ENCODE measurements at regions not wholly inside any gene's neighbourhood (a gene's known extent, or its start where the extent isn't known, plus 50 kb on each side); places are given as distances from the start of the nearest gene placed in this dataset.

DNA sequence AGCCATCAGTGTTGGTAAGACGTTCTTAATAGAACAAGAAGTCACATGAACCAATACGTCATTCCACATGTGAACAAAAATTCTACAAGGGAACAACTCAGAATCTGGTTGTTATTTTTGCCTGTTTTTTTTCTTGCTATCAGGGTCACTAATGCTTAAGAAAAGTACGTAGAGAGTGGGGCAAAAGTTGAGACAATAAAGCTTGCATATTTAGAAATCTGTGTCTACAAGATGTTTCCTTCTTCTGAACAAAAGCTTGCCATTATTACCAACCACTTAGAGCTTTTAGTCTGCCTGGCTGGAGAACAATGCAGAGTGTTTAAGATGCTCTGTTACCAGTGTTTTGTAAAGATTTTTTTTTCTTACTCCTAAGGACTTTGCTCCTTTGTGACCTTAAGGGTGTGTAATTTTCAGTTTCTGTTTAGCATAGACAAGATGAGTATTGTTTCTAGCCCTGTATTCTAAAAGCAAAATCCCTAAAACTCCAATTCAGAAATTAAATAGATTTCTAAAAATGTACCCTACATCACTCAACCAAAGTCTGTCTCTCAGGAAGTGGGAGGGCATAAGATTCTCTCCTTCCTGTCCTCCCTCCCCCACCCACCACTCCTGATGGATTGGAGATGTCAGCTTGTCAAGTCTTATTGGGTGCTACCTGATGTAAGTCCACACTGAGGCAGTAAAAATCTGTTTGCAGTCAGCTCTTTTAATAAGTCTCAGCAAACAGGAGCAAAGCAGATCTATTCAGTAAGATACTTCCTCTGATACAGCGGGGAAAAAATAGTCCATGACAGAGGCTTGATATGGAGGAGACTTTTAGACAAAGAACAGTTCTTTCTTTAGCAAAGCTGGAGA is 267.6 kb downstream of the GRIN2B start:
- TF ChIP-seq, protein P1, sequence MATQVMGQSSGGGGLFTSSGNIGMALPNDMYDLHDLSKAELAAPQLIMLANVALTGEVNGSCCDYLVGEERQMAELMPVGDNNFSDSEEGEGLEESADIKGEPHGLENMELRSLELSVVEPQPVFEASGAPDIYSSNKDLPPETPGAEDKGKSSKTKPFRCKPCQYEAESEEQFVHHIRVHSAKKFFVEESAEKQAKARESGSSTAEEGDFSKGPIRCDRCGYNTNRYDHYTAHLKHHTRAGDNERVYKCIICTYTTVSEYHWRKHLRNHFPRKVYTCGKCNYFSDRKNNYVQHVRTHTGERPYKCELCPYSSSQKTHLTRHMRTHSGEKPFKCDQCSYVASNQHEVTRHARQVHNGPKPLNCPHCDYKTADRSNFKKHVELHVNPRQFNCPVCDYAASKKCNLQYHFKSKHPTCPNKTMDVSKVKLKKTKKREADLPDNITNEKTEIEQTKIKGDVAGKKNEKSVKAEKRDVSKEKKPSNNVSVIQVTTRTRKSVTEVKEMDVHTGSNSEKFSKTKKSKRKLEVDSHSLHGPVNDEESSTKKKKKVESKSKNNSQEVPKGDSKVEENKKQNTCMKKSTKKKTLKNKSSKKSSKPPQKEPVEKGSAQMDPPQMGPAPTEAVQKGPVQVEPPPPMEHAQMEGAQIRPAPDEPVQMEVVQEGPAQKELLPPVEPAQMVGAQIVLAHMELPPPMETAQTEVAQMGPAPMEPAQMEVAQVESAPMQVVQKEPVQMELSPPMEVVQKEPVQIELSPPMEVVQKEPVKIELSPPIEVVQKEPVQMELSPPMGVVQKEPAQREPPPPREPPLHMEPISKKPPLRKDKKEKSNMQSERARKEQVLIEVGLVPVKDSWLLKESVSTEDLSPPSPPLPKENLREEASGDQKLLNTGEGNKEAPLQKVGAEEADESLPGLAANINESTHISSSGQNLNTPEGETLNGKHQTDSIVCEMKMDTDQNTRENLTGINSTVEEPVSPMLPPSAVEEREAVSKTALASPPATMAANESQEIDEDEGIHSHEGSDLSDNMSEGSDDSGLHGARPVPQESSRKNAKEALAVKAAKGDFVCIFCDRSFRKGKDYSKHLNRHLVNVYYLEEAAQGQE (IDR thresholded peaks at IDR 0.05; ENCODE audit: insufficient replicate concordance, low read depth), result no peak
- TF ChIP-seq, protein P2, sequence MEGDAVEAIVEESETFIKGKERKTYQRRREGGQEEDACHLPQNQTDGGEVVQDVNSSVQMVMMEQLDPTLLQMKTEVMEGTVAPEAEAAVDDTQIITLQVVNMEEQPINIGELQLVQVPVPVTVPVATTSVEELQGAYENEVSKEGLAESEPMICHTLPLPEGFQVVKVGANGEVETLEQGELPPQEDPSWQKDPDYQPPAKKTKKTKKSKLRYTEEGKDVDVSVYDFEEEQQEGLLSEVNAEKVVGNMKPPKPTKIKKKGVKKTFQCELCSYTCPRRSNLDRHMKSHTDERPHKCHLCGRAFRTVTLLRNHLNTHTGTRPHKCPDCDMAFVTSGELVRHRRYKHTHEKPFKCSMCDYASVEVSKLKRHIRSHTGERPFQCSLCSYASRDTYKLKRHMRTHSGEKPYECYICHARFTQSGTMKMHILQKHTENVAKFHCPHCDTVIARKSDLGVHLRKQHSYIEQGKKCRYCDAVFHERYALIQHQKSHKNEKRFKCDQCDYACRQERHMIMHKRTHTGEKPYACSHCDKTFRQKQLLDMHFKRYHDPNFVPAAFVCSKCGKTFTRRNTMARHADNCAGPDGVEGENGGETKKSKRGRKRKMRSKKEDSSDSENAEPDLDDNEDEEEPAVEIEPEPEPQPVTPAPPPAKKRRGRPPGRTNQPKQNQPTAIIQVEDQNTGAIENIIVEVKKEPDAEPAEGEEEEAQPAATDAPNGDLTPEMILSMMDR (IDR thresholded peaks at IDR 0.05; ENCODE audit: insufficient read depth, low read length), result no peak
- TF ChIP-seq POLR2AphosphoS5 (IDR thresholded peaks at IDR 0.05; ENCODE audit: low read depth), result no peak
- no peak for TF ChIP-seq GABPA (IDR thresholded peaks at IDR 0.05; ENCODE audit: low read depth)
- TF ChIP-seq SPI1 (IDR thresholded peaks at IDR 0.05; ENCODE audit: borderline replicate concordance, low read depth), result no peak
- no peak overlapping the region for H3K27ac ChIP-seq (replicated peaks)
- DNase-seq (ENCODE audit: low read depth in 1 of 2, low spot score in 1 of 2), result no peak
- no peak overlapping the region for H3K4me3 ChIP-seq (replicated peaks; ENCODE audit: insufficient read depth, low read length)
- peaks cover 2% of the 10 kb centered on the region for H3K27me3 ChIP-seq (ENCODE audit: insufficient read depth, poor library complexity, severe bottlenecking)

DNA sequence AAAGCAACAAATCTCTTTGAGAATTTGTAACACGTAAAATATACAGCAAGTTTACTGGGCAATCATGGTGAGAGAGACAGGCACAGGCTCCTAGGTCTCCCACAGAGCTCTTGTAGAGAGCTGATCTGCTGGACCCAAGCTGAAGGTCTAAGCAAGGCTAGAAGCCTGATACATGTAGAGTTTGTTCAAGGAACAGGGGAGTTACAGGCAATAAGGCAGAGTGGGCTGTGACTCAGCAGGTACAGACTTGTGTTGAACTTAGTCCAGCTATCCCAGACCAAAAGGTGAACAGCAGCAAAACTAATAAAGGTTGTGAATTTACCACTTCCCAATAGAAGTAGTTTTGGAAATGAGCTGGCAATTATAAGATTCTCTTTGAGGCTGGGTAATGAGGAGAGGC is 273.6 kb downstream of the GRIN2B start:
- no peak for TF ChIP-seq GABPA (IDR thresholded peaks at IDR 0.05; ENCODE audit: low read depth)
- TF ChIP-seq, protein P2 (IDR thresholded peaks at IDR 0.05; ENCODE audit: insufficient read depth, low read length), result no peak
- TF ChIP-seq, protein P1 (IDR thresholded peaks at IDR 0.05; ENCODE audit: insufficient replicate concordance, low read depth), result no peak
- no peak for TF ChIP-seq SPI1 (IDR thresholded peaks at IDR 0.05; ENCODE audit: borderline replicate concordance, low read depth)
- no peak for TF ChIP-seq POLR2AphosphoS5 (IDR thresholded peaks at IDR 0.05; ENCODE audit: low read depth)
- H3K27ac ChIP-seq (replicated peaks), result no peak overlapping the region
- DNase-seq (ENCODE audit: low read depth in 1 of 2, low spot score in 1 of 2), result no peak

DNA sequence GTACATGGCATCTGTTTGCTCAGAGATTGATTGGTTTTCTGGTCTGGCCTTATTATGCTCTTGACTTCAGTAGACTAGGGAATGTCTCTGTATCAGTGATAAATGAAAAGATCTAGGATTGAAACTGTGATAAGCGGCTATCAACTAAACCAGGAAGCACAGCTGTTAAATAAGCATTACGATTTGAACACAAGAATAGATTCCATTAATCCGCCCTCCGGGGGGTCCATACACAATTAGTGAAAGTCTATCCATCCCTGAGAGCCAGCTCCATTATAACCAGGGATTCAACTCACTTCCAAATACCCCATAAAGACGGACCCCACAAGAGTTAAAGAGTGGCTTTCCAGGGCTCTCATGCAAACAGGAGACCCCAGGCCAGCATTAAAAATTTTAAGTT is 279.0 kb downstream of the GRIN2B start:
- H3K27ac ChIP-seq (replicated peaks), result no peak overlapping the region
- DNase-seq (ENCODE audit: low read depth in 1 of 2, low spot score in 1 of 2), result no peak
- no peak for TF ChIP-seq GABPA (IDR thresholded peaks at IDR 0.05; ENCODE audit: low read depth)
- TF ChIP-seq, protein P1 (IDR thresholded peaks at IDR 0.05; ENCODE audit: insufficient replicate concordance, low read depth), result no peak
- TF ChIP-seq POLR2AphosphoS5 (IDR thresholded peaks at IDR 0.05; ENCODE audit: low read depth), result no peak
- H3K4me3 ChIP-seq (replicated peaks; ENCODE audit: insufficient read depth, low read length), result no peak overlapping the region
- H3K27me3 ChIP-seq (ENCODE audit: insufficient read depth, poor library complexity, severe bottlenecking), result no peaks in the 10 kb centered on the region

More for the DNA sequence above, 273.6 kb downstream of the GRIN2B start:
- no peak overlapping the region for H3K4me3 ChIP-seq (replicated peaks; ENCODE audit: insufficient read depth, low read length)
- peaks cover 2% of the 10 kb centered on the region for H3K27me3 ChIP-seq (ENCODE audit: insufficient read depth, poor library complexity, severe bottlenecking)
